ENCODE measurements at regions not wholly inside any gene's neighbourhood (a gene's known extent, or its start where the extent isn't known, plus 50 kb on each side); places are given as distances from the start of the nearest gene placed in this dataset.

DNA sequence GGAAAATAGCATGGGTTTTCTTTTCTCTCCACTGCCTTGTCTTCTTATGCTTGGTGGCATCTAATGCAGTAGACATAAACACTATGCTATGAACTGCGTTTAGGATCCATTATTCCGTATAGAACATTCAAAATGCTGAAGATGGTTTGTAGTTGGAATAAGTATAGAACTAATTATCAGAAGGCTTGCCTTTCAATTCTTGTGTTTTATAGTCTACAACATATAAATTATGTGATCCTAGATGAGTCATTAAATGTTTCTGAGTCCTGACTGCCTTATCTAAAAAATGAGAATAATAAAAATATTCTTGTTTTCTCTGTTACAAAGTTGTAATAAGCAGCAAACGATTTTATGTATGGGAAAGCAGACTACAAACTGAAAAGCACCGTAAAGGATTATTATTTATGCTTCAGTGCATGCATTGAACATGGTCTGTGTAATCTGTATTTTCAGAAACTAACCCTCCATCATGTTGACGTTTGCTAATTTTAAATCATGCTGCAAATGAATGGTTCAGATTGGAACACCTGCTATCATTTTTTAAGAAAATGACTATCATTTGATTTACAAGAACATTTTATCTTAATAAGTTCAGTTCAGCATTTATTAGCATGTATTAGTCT is 335.9 kb upstream of the AADAT start:
- no peaks in the 10 kb centered on the region for H3K36me3 Mint-ChIP-seq (ENCODE audit: insufficient read depth, unreplicated experiment)
- no peaks in the 10 kb centered on the region for H3K27me3 Mint-ChIP-seq (ENCODE audit: insufficient read depth, unreplicated experiment)
- intact Hi-C loops (cut with micrococcal nuclease) = no loop called here
- POLR2A ChIA-PET = no interaction called here
- H3K27ac Mint-ChIP-seq (ENCODE audit: low read depth, unreplicated experiment) = no peak overlapping the region
- CTCF ChIA-PET = no interaction called here
- no peaks in the 10 kb centered on the region for H3K9me3 Mint-ChIP-seq (ENCODE audit: unreplicated experiment)
- TF ChIP-seq, protein P1, sequence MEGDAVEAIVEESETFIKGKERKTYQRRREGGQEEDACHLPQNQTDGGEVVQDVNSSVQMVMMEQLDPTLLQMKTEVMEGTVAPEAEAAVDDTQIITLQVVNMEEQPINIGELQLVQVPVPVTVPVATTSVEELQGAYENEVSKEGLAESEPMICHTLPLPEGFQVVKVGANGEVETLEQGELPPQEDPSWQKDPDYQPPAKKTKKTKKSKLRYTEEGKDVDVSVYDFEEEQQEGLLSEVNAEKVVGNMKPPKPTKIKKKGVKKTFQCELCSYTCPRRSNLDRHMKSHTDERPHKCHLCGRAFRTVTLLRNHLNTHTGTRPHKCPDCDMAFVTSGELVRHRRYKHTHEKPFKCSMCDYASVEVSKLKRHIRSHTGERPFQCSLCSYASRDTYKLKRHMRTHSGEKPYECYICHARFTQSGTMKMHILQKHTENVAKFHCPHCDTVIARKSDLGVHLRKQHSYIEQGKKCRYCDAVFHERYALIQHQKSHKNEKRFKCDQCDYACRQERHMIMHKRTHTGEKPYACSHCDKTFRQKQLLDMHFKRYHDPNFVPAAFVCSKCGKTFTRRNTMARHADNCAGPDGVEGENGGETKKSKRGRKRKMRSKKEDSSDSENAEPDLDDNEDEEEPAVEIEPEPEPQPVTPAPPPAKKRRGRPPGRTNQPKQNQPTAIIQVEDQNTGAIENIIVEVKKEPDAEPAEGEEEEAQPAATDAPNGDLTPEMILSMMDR (IDR thresholded peaks at IDR 0.05; ENCODE audit: unreplicated experiment) = no peak
- BruUV-seq (replicated peaks) = no TSS peak
- no peak overlapping the region for H3K4me3 Mint-ChIP-seq (ENCODE audit: unreplicated experiment)
- peaks cover 12% of the 10 kb centered on the region for H3K4me1 Mint-ChIP-seq (ENCODE audit: insufficient read depth, unreplicated experiment)
- no peak for DNase-seq (ENCODE audit: unreplicated experiment)

DNA sequence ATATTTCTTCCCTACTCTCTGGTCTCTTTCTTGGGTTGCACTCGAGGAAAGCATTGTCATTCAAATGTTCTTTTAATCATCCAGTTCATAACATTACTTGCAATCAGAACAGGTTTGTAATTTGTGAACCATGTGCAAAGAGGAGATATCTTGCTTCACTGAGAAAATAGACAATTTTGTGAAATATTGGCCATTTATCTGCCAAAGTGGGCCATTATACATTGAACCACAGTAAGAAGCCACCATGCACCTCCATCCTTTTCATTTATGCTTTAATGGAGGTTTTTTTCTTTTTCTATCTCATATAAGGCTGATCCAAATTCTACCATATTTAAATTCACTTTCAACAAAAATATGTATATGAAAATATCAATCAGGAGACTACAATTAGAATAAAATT is 335.3 kb upstream of the AADAT start:
- BruUV-seq (replicated peaks) = no TSS peak
- TF ChIP-seq, protein P1 (IDR thresholded peaks at IDR 0.05; ENCODE audit: unreplicated experiment) = no peak
- Mint-ChIP-seq H3K27ac (ENCODE audit: low read depth, unreplicated experiment) (no peak overlapping the region), H3K36me3 (ENCODE audit: insufficient read depth, unreplicated experiment) (no peaks in the 10 kb centered on the region), H3K4me3 (ENCODE audit: unreplicated experiment) (no peak overlapping the region), H3K4me1 (ENCODE audit: insufficient read depth, unreplicated experiment) (peaks cover 12% of the 10 kb centered on the region), H3K27me3 (ENCODE audit: insufficient read depth, unreplicated experiment) (no peaks in the 10 kb centered on the region), H3K9me3 (ENCODE audit: unreplicated experiment) (no peaks in the 10 kb centered on the region)
- POLR2A ChIA-PET = no interaction called here
- intact Hi-C loops (cut with micrococcal nuclease) = no loop called here
- CTCF ChIA-PET = no interaction called here
- DNase-seq (ENCODE audit: unreplicated experiment) = no peak

DNA sequence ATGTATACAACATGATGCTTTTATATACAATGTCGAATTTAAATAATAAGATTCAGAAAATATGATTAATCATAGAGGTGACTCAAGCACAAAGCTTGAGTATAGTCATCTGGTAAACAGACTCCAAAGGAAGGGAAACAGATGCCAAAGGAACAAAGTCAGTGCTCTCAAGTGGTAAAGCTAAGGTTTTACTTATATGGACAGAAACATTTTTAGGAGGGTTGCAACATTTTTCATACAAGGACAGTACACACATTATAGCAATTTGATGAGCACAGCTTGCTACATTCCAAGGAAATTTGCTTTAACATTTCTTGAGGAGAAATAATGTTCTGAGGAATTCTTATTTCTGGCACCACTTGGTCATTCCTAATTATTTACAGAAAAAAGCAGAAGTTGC is 333.4 kb upstream of the AADAT start:
- H3K9me3 Mint-ChIP-seq (ENCODE audit: unreplicated experiment) = no peaks in the 10 kb centered on the region
- peak; percentile 47 for DNase-seq (ENCODE audit: unreplicated experiment)
- ChIA-PET CTCF (interaction anchor here (0.7 to 0.9 kb wide), 2 partner anchors 163 to 225 kb away, joined by 3 to 7 read pairs; no protein-coding TSS in a partner anchor), POLR2A (interaction anchor here (0.6 kb wide), 1 partner anchor 1162 kb away, joined by 3 read pairs; no protein-coding TSS in a partner anchor)
- BruUV-seq (replicated peaks) = no TSS peak
- no peaks in the 10 kb centered on the region for H3K36me3 Mint-ChIP-seq (ENCODE audit: insufficient read depth, unreplicated experiment)
- intact Hi-C loops (cut with micrococcal nuclease) = no loop called here
- H3K4me1 Mint-ChIP-seq (ENCODE audit: insufficient read depth, unreplicated experiment) = peaks cover 12% of the 10 kb centered on the region
- H3K4me3 Mint-ChIP-seq (ENCODE audit: unreplicated experiment) = no peak overlapping the region
- H3K27me3 Mint-ChIP-seq (ENCODE audit: insufficient read depth, unreplicated experiment) = no peaks in the 10 kb centered on the region
- TF ChIP-seq, protein P1 (IDR thresholded peaks at IDR 0.05; ENCODE audit: unreplicated experiment) = no peak
- H3K27ac Mint-ChIP-seq (ENCODE audit: low read depth, unreplicated experiment) = peak overlapping the region; percentile 37

GRCh38 chr4:170420255-170420693 is 330.5 kb upstream of the AADAT start:
- H3K36me3 Mint-ChIP-seq (ENCODE audit: insufficient read depth, unreplicated experiment) = peaks cover 6% of the 10 kb centered on the region
- intact Hi-C loops (cut with micrococcal nuclease) = no loop called here
- no TSS peak for BruUV-seq (replicated peaks)
- CTCF ChIA-PET = no interaction called here
- no peak overlapping the region for H3K4me3 Mint-ChIP-seq (ENCODE audit: unreplicated experiment)
- TF ChIP-seq, protein P1 (IDR thresholded peaks at IDR 0.05; ENCODE audit: unreplicated experiment) = no peak
- H3K27ac Mint-ChIP-seq (ENCODE audit: low read depth, unreplicated experiment) = no peak overlapping the region
- no peaks in the 10 kb centered on the region for H3K9me3 Mint-ChIP-seq (ENCODE audit: unreplicated experiment)
- H3K4me1 Mint-ChIP-seq (ENCODE audit: insufficient read depth, unreplicated experiment) = peaks cover 12% of the 10 kb centered on the region
- POLR2A ChIA-PET = interaction anchor here (0.6 kb wide), 1 partner anchor 1822 kb away, joined by 3 read pairs; no protein-coding TSS in a partner anchor
- no peaks in the 10 kb centered on the region for H3K27me3 Mint-ChIP-seq (ENCODE audit: insufficient read depth, unreplicated experiment)
- no peak for DNase-seq (ENCODE audit: unreplicated experiment)
